SKM-1 treated with dmso at 0.1 percent for 144 hours (cell line): ENCODE measurements at regions not wholly inside any gene's neighbourhood (a gene's known extent, or its start where the extent isn't known, plus 50 kb on each side); places are given as distances from the start of the nearest gene placed in this dataset.

Experiments used
- DNase-seq: peaks from one replicate; lab custom pipeline; 2025; ENCODE audit not compliant: unreplicated experiment; lab: John Stamatoyannopoulos, UW

GRCh38 chr11:131044851-131045250, 128.6 kb upstream of the SNX19 start:
- no peak for DNase-seq

- DNase-seq = no peak
Observed at GRCh38 chr11:131052367-131052766, 136.1 kb upstream of the SNX19 start.

GRCh38 chr11:131056036-131056435, 139.8 kb upstream of the SNX19 start:
- no peak for DNase-seq

- DNase-seq = no peak
Observed at GRCh38 chr11:131063638-131064037, 147.4 kb upstream of the SNX19 start.

GRCh38 chr11:131064373-131064991, 148.2 kb upstream of the SNX19 start:
- peak; percentile 1 for DNase-seq

- DNase-seq = no peak
Observed at GRCh38 chr11:131065435-131066413, 149.4 kb upstream of the SNX19 start.

GRCh38 chr11:131066551-131066950, 150.3 kb upstream of the SNX19 start:
- DNase-seq = no peak

- DNase-seq = no peak
Observed at GRCh38 chr11:131070365-131070764, 154.1 kb upstream of the SNX19 start.

- DNase-seq = no peak
Observed at GRCh38 chr11:131073167-131073566, 156.9 kb upstream of the SNX19 start.

- no peak for DNase-seq
Observed at GRCh38 chr11:131074573-131074972, 158.3 kb upstream of the SNX19 start.

- DNase-seq = no peak
Observed at GRCh38 chr11:131077340-131077739, 161.1 kb upstream of the SNX19 start.

GRCh38 chr11:131079036-131079435, 162.8 kb upstream of the SNX19 start:
- no peak for DNase-seq

GRCh38 chr11:131089727-131090245, 173.5 kb upstream of the SNX19 start:
- no peak for DNase-seq

GRCh38 chr11:131092469-131092868, 176.2 kb upstream of the SNX19 start:
- no peak for DNase-seq

GRCh38 chr11:131094827-131095226, 178.5 kb upstream of the SNX19 start:
- DNase-seq = no peak

- no peak for DNase-seq
Observed at GRCh38 chr11:131095511-131096185, 179.4 kb upstream of the SNX19 start.

GRCh38 chr11:131099013-131099412, 182.7 kb upstream of the SNX19 start:
- no peak for DNase-seq

GRCh38 chr11:131099746-131100145, 183.5 kb upstream of the SNX19 start:
- no peak for DNase-seq

- DNase-seq = no peak
Observed at GRCh38 chr11:131108760-131109159, 192.5 kb upstream of the SNX19 start.

- no peak for DNase-seq
Observed at GRCh38 chr11:131109257-131109656, 193.0 kb upstream of the SNX19 start.

GRCh38 chr11:131109790-131110189, 193.5 kb upstream of the SNX19 start:
- DNase-seq = no peak
